Upper lobe of left lung (tissue), 6 donors: ENCODE measurements at regions not wholly inside any gene's neighbourhood (a gene's known extent, or its start where the extent isn't known, plus 50 kb on each side); places are given as distances from the start of the nearest gene placed in this dataset.
"Not testable (repeated sequence)": the region's sequence is repeated elsewhere in the genome, so short reads cannot be mapped to it uniquely, and the experiment has no call there.

Experiments used
- ATAC-seq, 2 donors: fragments of 200-7000 bp; cut with Tn5 transposase; one replicate each; pipeline ENCODE4 v1.9.1; 2022; ENCODE audit warnings: mild to moderate bottlenecking in 2 of 2, moderate library complexity in 2 of 2; ENCODE audit not compliant: low FRiP score in 2 of 2
- DNase-seq, 2 donors: peaks; one replicate each; pipeline ENCODE4 v3.0.0-alpha.2; 2019 to 2020
- H3K27ac ChIP-seq, 4 donors: fragments of 200-600 bp; sonication (generic); one replicate each; pipeline ENCODE4 v1.5.1; 2016 to 2019
- H3K27me3 ChIP-seq, 4 donors: fragments of 200-600 bp; sonication (generic); one replicate each; pipeline ENCODE4 v1.5.1; 2017 to 2019
- H3K36me3 ChIP-seq, 4 donors: fragments of 200-600 bp; sonication (generic); one replicate each; pipeline ENCODE4 v1.5.1; 2016 to 2019
- H3K4me1 ChIP-seq, 4 donors: fragments of 200-600 bp; sonication (generic); one replicate each; pipeline ENCODE4 v1.5.1; 2018 to 2019
- H3K4me3 ChIP-seq, 4 donors: fragments of 200-600 bp; sonication (generic); one replicate each; pipeline ENCODE4 v1.5.1; 2017 to 2019; ENCODE audit warnings: mild to moderate bottlenecking in 2 of 4, moderate library complexity in 1 of 4
- H3K9me3 ChIP-seq, 4 donors: fragments of 200-600 bp; sonication (generic); one replicate each; pipeline ENCODE4 v1.5.1; 2018 to 2019
- EP300 ChIP-seq, 4 donors: sonication (generic); formaldehyde crosslinking; IDR thresholded peaks; one replicate each; pipeline ENCODE4 v1.5.1; 2017; ENCODE audit warnings: antibody characterized with exemption in 4 of 4, control low read depth in 2 of 4
- POLR2A ChIP-seq, 4 donors: fragments of 450-650 bp; IDR thresholded peaks; one replicate each; pipeline ENCODE4 v1.5.1; 2016 to 2017; ENCODE audit warnings: antibody characterized with exemption in 4 of 4, mild to moderate bottlenecking in 2 of 4
- POLR2AphosphoS5 ChIP-seq, 2 donors: sonication (generic); formaldehyde crosslinking; IDR thresholded peaks; one replicate each; pipeline ENCODE4 v1.5.1; 2017; ENCODE audit warnings: antibody characterized with exemption in 2 of 2
- WGBS, 2 donors: methylation state at CpG; one replicate each; pipeline ENCODE4 v1.1.5; 2017 to 2018; 5-methylcytosine and 5-hydroxymethylcytosine counted together
- TF ChIP-seq, protein P1 (sequence below), 6 experiments: fragments of 450-650 bp in 4 of 6; fragments of 200-600 bp in 2 of 6; sonication (generic) in 2 of 6; IDR thresholded peaks; one replicate each; pipeline ENCODE4 v1.5.1; 2016 to 2019; ENCODE audit warnings: antibody characterized with exemption in 6 of 6
- donor health status: DM: no; HTN: no; CAD: no; lungs with moderate emphysema.
- donor health status: DM: no; HTN: yes; CAD: no; lungs with severe emphysema.

DNA sequence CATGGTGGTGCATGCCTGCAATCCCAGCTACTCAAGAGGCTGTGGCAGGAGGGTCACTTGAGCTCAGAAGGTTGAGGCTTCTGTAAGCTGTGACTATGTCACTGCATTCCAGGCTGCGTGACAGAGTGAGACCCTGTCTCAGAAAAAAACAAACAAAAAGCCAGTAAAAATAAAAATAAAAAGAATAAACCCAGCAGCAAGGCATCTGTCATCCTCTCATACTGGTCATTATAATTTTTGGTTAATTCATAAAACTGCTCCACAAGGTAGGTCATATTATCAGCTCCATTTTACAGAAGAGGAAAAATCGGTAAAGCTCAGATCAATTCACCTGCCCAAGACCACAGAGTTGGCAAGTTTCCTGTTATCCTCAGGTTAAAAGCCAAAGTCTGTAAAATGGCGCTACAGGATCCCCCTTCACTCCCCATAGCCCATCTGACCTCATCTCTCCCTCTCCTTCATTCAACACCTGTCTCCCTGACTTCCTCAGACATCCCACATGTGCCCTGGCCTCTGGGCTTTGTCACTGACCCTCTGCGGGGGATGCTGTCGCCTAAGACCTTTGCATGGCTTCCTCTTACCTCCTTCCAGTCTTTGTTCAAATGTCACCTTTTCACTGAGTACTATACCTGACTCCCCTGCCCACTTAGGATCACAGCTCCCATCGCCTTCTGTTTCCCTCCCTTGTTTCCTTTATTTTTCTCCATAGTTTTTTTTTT lies 213.2 kb upstream of the ZNF217 start:
- Histone ChIP-seq H3K4me3 (no peak overlapping the region), H3K27ac (no peak overlapping the region), H3K36me3 (no peaks in the 10 kb centered on the region), H3K27me3 (no peaks in the 10 kb centered on the region), H3K4me1 (no peaks in the 10 kb centered on the region), H3K9me3 (no peaks in the 10 kb centered on the region)
- no peak for ATAC-seq
- WGBS, 2 donors, result 84 to 96% methylated on average over 6 of the region's 6 CpGs
- DNase-seq, result no peak
- TF ChIP-seq, protein P1, sequence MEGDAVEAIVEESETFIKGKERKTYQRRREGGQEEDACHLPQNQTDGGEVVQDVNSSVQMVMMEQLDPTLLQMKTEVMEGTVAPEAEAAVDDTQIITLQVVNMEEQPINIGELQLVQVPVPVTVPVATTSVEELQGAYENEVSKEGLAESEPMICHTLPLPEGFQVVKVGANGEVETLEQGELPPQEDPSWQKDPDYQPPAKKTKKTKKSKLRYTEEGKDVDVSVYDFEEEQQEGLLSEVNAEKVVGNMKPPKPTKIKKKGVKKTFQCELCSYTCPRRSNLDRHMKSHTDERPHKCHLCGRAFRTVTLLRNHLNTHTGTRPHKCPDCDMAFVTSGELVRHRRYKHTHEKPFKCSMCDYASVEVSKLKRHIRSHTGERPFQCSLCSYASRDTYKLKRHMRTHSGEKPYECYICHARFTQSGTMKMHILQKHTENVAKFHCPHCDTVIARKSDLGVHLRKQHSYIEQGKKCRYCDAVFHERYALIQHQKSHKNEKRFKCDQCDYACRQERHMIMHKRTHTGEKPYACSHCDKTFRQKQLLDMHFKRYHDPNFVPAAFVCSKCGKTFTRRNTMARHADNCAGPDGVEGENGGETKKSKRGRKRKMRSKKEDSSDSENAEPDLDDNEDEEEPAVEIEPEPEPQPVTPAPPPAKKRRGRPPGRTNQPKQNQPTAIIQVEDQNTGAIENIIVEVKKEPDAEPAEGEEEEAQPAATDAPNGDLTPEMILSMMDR (IDR thresholded peaks at IDR 0.05), result no peak
- TF ChIP-seq EP300 (IDR thresholded peaks at IDR 0.05) (no peak), POLR2A (IDR thresholded peaks at IDR 0.05) (no peak), POLR2AphosphoS5 (IDR thresholded peaks at IDR 0.05) (no peak)

DNA sequence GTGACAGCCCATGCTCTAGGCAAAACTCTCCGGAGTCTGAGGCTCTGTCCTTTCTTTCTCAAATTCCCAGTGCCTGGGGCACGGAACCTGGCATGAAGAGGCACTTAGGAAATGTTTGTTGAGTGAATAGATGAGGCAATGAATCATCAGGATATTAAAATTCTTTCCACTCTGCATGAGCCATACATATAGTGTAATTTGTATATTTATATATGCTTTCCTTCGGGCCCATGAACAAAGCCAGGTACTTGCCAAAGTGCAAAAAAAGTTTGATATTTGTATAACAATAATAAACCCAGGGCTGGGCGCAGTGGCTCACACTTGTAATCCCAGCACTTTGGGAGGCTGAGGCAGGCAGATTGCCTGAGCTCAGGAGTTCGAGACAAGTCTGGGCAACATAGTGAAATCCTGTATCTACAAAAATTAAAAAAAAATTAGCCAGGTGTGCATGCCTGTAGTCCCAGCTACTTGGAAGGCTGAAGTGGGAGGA lies 212.3 kb upstream of the ZNF217 start:
- 59 to 68% methylated on average over 5 of the region's 5 CpGs for WGBS, 2 donors
- TF ChIP-seq POLR2A (IDR thresholded peaks at IDR 0.05) (no peak), POLR2AphosphoS5 (IDR thresholded peaks at IDR 0.05) (no peak), EP300 (IDR thresholded peaks at IDR 0.05) (no peak)
- TF ChIP-seq, protein P1 (IDR thresholded peaks at IDR 0.05), result no peak
- ATAC-seq (no peak), DNase-seq (no peak)
- H3K9me3 ChIP-seq, result no peaks in the 10 kb centered on the region
- no peaks in the 10 kb centered on the region for H3K4me1 ChIP-seq
- H3K36me3 ChIP-seq, result no peaks in the 10 kb centered on the region
- H3K27me3 ChIP-seq, result no peaks in the 10 kb centered on the region
- H3K4me3 ChIP-seq, result no peak overlapping the region
- H3K27ac ChIP-seq, result no peak overlapping the region

DNA sequence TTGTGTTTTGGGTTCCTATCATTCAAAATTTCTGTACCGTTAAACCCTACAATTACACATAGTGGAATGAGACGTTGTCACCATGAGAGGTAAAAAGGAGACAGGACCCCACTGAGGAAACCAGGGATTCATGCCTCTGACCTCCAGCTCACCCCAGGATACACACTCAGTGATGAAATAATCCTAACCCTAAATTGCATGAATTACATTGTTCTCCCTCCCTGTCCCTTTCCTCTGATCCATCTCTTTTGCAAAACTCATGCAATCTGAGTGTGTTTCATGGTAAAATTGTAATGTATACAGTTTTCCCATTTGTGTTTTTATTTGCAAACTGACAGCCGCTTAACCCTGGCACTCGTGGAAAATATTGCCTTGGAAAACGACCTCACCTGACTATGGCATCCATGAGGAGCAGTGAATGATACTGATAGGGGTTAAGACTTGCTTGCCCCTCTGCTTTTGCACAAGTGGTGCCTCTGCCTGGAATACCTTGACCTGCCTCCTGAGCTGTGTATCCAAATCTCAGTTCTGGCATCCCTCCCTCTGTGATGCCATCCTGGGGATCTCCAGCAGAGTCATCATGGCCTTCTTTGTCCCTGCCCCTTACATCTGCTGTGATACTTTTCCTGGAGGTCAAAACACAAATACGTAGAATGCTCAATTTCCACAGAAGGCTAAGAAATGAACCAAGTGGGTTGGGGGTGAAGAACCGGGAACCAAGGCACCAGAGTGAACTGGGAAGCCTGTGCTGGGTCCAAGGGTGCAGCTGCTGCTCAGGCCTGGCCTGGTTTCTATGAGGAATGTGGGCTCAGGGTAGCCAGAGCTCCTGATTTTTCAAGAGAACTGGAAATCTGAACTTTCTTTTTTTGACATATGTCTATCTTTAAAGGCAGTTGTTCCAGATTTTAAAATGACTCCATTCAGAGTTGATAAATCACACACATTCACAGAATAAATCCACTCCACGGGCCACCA lies 211.6 kb upstream of the ZNF217 start:
- no peak for ATAC-seq
- H3K4me3 ChIP-seq, result no peak overlapping the region
- H3K27ac ChIP-seq, result no peak overlapping the region
- H3K27me3 ChIP-seq, result no peaks in the 10 kb centered on the region
- H3K9me3 ChIP-seq, result no peaks in the 10 kb centered on the region
- TF ChIP-seq, protein P1 (IDR thresholded peaks at IDR 0.05), result no peak
- no peak for TF ChIP-seq POLR2AphosphoS5 (IDR thresholded peaks at IDR 0.05)
- TF ChIP-seq POLR2A (IDR thresholded peaks at IDR 0.05), result no peak
- peaks cover 0 to 4% (median 0%) of the 10 kb centered on the region in 4 donors for H3K4me1 ChIP-seq
- H3K36me3 ChIP-seq, result no peaks in the 10 kb centered on the region
- no peak for DNase-seq
- 72 to 80% methylated on average over 8 of the region's 8 CpGs for WGBS, 2 donors

DNA sequence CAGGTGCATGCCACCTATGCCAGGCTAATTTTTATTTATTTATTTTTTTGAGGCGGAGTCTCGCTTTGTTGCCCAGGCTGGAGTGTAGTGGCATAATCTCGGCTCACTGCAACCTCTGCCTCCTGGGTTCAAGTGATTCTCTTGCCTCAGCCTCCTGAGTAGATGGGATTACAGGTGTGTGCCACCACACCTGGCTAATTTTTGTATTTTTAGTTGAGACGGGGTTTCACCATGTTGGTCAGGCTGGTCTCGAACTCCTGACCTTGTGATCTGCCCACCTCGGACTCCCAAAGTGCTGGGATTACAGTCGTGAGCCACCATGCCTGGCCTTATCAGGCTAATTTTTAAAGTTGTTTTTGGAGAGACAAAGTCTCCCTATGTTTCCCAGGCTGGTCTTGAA lies 210.7 kb upstream of the ZNF217 start:
- DNase-seq, ATAC-seq, H3K9me3 ChIP-seq, H3K27ac ChIP-seq, H3K4me3 ChIP-seq, H3K4me1 ChIP-seq, H3K27me3 ChIP-seq, H3K36me3 ChIP-seq: not testable (repeated sequence)
- 74 to 93% methylated on average over 7 of the region's 7 CpGs for WGBS, 2 donors

DNA sequence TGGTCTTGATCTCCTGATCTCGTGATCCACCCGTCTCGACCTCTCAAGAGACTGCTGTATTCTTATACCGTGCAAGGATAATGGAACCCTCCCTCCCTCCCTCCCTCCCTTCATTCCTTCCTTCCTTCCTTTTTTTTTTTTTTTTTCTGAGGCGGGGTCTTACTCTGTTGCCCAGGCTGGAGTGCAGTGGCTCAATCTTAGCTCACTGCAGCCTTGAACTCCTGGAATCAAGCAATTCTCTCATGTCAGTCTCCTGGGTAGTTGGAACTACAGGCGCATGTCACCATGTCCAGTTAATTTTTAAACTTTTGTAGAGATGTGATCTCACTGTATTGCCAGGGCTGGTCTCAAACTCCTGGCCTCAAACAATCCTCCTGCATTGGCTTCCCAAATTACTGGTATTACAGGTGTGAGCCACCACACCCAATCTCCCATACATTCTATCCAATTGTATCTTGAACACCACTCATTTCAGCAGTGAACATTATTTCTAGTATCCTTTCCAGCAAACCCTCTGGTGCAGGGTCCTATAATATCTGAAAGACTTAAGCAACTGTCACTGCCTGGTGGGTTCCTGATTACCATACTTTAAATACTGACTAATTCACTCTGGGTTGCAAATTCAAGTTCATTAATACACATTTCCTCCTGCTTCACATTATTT lies 210.0 kb upstream of the ZNF217 start:
- H3K4me3 ChIP-seq, result no peak overlapping the region
- TF ChIP-seq POLR2A (IDR thresholded peaks at IDR 0.05) (no peak), EP300 (IDR thresholded peaks at IDR 0.05) (no peak), POLR2AphosphoS5 (IDR thresholded peaks at IDR 0.05) (no peak)
- TF ChIP-seq, protein P1 (IDR thresholded peaks at IDR 0.05), result no peak
- no peaks in the 10 kb centered on the region for H3K27me3 ChIP-seq
- peaks cover 0 to 4% (median 0%) of the 10 kb centered on the region in 4 donors for H3K4me1 ChIP-seq
- WGBS, 2 donors, result 81 to 89% methylated on average over 6 of the region's 6 CpGs
- no peak for DNase-seq
- no peak for ATAC-seq
- no peaks in the 10 kb centered on the region for H3K36me3 ChIP-seq
- no peak overlapping the region for H3K27ac ChIP-seq
- H3K9me3 ChIP-seq, result no peaks in the 10 kb centered on the region
